ENCODE measurements at regions not wholly inside any gene's neighbourhood (a gene's known extent, or its start where the extent isn't known, plus 50 kb on each side); places are given as distances from the start of the nearest gene placed in this dataset.

DNA sequence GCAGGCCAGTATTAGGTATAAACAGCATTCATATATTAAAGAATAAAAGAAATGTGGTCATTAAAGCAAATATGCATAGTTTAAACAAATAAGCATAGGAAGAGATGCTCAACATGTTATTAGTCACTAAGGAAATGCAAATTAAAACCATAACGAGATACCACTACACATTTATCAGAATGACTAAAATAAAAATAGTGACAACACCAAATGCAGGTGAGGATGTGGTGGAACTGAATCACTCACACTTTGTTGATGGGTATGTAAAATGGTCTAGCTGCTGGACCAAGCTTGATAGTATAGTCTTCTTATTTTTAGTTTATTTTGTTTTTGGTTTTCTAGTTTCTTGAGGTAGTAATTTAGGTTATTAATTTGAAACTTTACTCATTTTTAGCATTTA, 242.9 kb downstream of the HGF start:
- H3K27ac ChIP-seq, result no peak overlapping the region
- H3K4me1 ChIP-seq, result no peaks in the 10 kb centered on the region
- no peaks in the 10 kb centered on the region for H3K36me3 ChIP-seq
- TF ChIP-seq POLR2A (IDR thresholded peaks at IDR 0.05), result no peak
- TF ChIP-seq, protein P1, sequence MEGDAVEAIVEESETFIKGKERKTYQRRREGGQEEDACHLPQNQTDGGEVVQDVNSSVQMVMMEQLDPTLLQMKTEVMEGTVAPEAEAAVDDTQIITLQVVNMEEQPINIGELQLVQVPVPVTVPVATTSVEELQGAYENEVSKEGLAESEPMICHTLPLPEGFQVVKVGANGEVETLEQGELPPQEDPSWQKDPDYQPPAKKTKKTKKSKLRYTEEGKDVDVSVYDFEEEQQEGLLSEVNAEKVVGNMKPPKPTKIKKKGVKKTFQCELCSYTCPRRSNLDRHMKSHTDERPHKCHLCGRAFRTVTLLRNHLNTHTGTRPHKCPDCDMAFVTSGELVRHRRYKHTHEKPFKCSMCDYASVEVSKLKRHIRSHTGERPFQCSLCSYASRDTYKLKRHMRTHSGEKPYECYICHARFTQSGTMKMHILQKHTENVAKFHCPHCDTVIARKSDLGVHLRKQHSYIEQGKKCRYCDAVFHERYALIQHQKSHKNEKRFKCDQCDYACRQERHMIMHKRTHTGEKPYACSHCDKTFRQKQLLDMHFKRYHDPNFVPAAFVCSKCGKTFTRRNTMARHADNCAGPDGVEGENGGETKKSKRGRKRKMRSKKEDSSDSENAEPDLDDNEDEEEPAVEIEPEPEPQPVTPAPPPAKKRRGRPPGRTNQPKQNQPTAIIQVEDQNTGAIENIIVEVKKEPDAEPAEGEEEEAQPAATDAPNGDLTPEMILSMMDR (IDR thresholded peaks at IDR 0.05), result no peak
- DNase-seq, result no peak
- no peak overlapping the region for H3K4me3 ChIP-seq (replicated peaks in 1 of 3)
- H3K27me3 ChIP-seq, result no peaks in the 10 kb centered on the region
- intact Hi-C loops (cut with DNase I), result no loop called here
- 74 to 86% methylated on average over 1 of the region's 1 CpG for WGBS, 2 donors
- H3K9me3 ChIP-seq, result no peaks in the 10 kb centered on the region

DNA sequence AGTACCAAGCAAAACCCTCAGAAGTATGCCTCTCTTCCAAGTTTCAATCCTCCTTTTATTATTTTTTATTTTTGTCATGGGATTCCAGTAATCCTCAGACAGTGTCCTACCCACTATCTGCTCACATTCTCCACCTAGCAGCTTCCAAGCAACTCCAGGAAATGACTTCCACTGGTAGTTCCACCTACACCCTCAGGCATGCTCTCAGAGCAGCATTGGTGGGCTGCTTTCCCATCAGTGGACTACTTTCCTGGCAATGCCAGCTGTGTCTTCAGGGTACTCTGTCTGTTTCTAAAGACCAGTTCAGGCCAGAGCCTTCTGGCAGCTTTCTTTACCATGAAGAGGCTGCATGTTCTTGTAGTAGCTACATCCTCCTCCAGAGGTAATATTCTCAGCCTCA, 244.0 kb downstream of the HGF start:
- intact Hi-C loops (cut with DNase I), result no loop called here
- TF ChIP-seq, protein P1 (IDR thresholded peaks at IDR 0.05), result no peak
- TF ChIP-seq POLR2A (IDR thresholded peaks at IDR 0.05), result no peak
- no peak overlapping the region for H3K4me3 ChIP-seq (replicated peaks in 1 of 3)

DNA sequence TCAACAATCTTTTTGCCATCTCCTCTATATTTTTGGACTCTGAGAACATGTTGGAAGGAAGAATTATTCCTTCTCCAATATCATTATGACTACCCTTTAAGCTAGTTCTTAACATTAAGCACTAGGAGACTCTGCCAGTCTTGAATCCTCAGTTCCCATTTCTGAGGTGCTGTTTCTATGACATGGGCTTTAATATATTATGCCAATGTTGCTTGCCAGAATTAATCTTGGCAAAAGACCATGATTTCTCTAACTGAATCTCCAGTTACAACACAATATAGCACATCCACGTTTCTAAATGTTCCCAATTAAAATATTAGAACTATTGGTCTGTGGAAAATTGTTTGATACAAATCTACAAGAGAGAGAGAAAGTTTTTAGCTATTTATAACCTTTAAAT, 250.0 kb downstream of the HGF start:
- WGBS, 2 donors, result 38 to 55% methylated on average over 1 of the region's 1 CpG
- H3K4me1 ChIP-seq, result no peaks in the 10 kb centered on the region
- intact Hi-C loops (cut with DNase I), result no loop called here
- H3K9me3 ChIP-seq, result no peaks in the 10 kb centered on the region
- H3K4me3 ChIP-seq (replicated peaks in 1 of 3), result no peak overlapping the region
- DNase-seq, result no peak
- H3K27me3 ChIP-seq, result no peaks in the 10 kb centered on the region
- no peak for TF ChIP-seq POLR2A (IDR thresholded peaks at IDR 0.05)
- TF ChIP-seq, protein P1 (IDR thresholded peaks at IDR 0.05), result no peak
- no peak overlapping the region for H3K27ac ChIP-seq
- no peaks in the 10 kb centered on the region for H3K36me3 ChIP-seq

More for the DNA sequence above, 244.0 kb downstream of the HGF start:
- no peaks in the 10 kb centered on the region for H3K9me3 ChIP-seq
- H3K27ac ChIP-seq, result no peak overlapping the region
- no peaks in the 10 kb centered on the region for H3K36me3 ChIP-seq
- no peak for DNase-seq
- no peaks in the 10 kb centered on the region for H3K4me1 ChIP-seq
- no peaks in the 10 kb centered on the region for H3K27me3 ChIP-seq

DNA sequence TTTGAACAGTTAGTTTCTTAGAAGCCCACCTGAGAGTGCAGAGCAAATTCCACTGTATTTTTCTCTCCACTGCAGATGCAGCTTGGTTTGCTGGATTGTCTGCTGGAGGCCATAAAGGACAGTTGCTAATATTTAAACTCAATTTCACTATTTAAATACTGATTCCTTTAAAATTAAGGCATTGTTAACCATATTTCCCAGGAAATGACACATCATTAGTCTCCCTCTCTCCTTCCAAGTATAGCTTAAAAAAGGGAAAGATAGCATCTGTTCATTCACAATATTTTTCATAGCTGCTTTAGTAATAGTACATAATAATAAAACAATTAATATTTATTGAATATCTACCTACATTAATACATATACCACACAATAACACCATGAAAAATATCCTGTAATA, 252.9 kb downstream of the HGF start:
- H3K27ac ChIP-seq, result no peak overlapping the region
- no peak overlapping the region for H3K4me3 ChIP-seq (replicated peaks in 1 of 3)
- H3K27me3 ChIP-seq, result no peaks in the 10 kb centered on the region
- no peaks in the 10 kb centered on the region for H3K9me3 ChIP-seq
- intact Hi-C loops (cut with DNase I), result no loop called here
- no peaks in the 10 kb centered on the region for H3K36me3 ChIP-seq
- no peaks in the 10 kb centered on the region for H3K4me1 ChIP-seq
- no peak for DNase-seq
- TF ChIP-seq, protein P1 (IDR thresholded peaks at IDR 0.05), result no peak
- no peak for TF ChIP-seq POLR2A (IDR thresholded peaks at IDR 0.05)

DNA sequence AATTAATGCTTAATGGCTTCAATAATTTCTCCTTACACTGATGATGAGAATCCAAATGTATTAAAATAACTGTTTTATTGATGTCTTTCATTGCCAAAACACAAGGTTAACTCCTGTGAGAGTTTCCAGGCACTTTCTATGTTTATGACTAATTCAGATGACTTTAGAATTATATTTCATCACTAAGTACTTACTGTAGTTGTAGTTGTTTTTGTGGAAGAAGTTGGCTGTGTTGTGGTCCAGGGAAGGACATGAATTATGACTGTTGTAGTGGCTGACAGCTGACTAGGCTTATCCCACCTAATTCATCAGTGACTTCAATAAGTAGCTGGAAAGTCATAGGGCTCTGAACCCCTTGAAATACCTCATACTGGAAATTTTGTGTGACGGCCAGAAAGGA, 254.8 kb downstream of the HGF start:
- Histone ChIP-seq H3K4me1 (no peaks in the 10 kb centered on the region), H3K4me3 (replicated peaks in 1 of 3) (no peak overlapping the region), H3K27me3 (no peaks in the 10 kb centered on the region), H3K27ac (no peak overlapping the region), H3K36me3 (no peaks in the 10 kb centered on the region), H3K9me3 (no peaks in the 10 kb centered on the region)
- intact Hi-C loops (cut with DNase I), result no loop called here
- WGBS, 2 donors, result 87 to 88% methylated on average over 1 of the region's 1 CpG
- TF ChIP-seq, protein P1 (IDR thresholded peaks at IDR 0.05), result no peak
- no peak for TF ChIP-seq POLR2A (IDR thresholded peaks at IDR 0.05)
- DNase-seq, result no peak

Measured in thyroid gland (tissue), 4 donors.